ENCODE measurements at regions not wholly inside any gene's neighbourhood (a gene's known extent, or its start where the extent isn't known, plus 50 kb on each side); places are given as distances from the start of the nearest gene placed in this dataset.
"Not testable (repeated sequence)": the region's sequence is repeated elsewhere in the genome, so short reads cannot be mapped to it uniquely, and the experiment has no call there.

GRCh38 chr2:126276268-126276667 is 379.7 kb upstream of the GYPC start:
- H2BK120ac ChIP-seq (ENCODE audit: low read depth, low read length); H3K14ac ChIP-seq (ENCODE audit: low read length in 2 of 2); H3K18ac ChIP-seq (ENCODE audit: low read depth in 1 of 2, low read length in 2 of 2); H4K8ac ChIP-seq (ENCODE audit: low read length); H3K23ac ChIP-seq (ENCODE audit: low read length in 2 of 2); H3K4me1 ChIP-seq (ENCODE audit: control insufficient read depth, insufficient read depth, low read depth, low read length); DNase-seq; H2AK5ac ChIP-seq (ENCODE audit: low read length, severe bottlenecking); H3K4me3 ChIP-seq (ENCODE audit: insufficient read depth in 1 of 2, low read depth in 1 of 2, low read length in 2 of 2); H2BK5ac ChIP-seq (ENCODE audit: low read depth, low read length, poor library complexity, severe bottlenecking); H3K9ac ChIP-seq (ENCODE audit: low read length); H3K27ac ChIP-seq (ENCODE audit: low read length, poor library complexity, severe bottlenecking); H2BK12ac ChIP-seq (ENCODE audit: low read length in 2 of 2); H3K79me1 ChIP-seq (replicated peaks; ENCODE audit: low read length, poor library complexity, severe bottlenecking); H3K27me3 ChIP-seq (ENCODE audit: control insufficient read depth in 1 of 2, insufficient read depth in 1 of 2, low read length in 2 of 2); H2AFZ ChIP-seq (ENCODE audit: low read depth, low read length); H4K91ac ChIP-seq (ENCODE audit: low read length); H3K4ac ChIP-seq (ENCODE audit: low read depth in 1 of 2, low read length in 2 of 2); H3K36me3 ChIP-seq (ENCODE audit: control insufficient read depth in 1 of 2, insufficient read depth in 2 of 2, low read depth in 1 of 2, low read length in 2 of 2); H3K9me3 ChIP-seq (ENCODE audit: control insufficient read depth, low read length); H3K4me2 ChIP-seq (ENCODE audit: low read length, poor library complexity, severe bottlenecking); H2BK15ac ChIP-seq (ENCODE audit: low read depth, poor library complexity, severe bottlenecking): not testable (repeated sequence)

DNA sequence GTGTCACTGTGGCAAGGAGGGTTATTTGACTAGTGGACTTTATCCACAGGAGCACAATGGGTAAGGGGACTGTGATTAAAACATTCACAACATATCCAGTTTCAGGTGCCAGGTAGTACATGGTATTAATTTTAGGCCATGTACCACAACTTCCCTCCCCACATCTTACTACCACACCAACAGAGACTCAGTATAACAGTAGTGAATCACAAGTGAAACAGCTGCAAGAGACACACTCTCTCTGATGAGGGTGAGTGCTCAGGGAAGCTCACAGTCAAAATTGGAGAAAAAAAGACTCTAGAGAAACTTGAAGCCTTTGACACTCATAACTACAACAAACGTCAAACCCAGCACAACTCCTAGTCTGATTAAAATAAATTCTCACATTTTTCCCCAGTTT is 367.6 kb upstream of the GYPC start:
- Histone ChIP-seq H2AFZ (ENCODE audit: low read depth, low read length) (no peak overlapping the region), H3K4me1 (ENCODE audit: control insufficient read depth, insufficient read depth, low read depth, low read length) (no peaks in the 10 kb centered on the region), H3K4ac (ENCODE audit: low read depth in 1 of 2, low read length in 2 of 2) (no peak overlapping the region), H2BK15ac (ENCODE audit: low read depth, poor library complexity, severe bottlenecking) (no peak overlapping the region), H3K27me3 (ENCODE audit: control insufficient read depth in 1 of 2, insufficient read depth in 1 of 2, low read length in 2 of 2) (no peaks in the 10 kb centered on the region), H3K79me1 (replicated peaks; ENCODE audit: low read length, poor library complexity, severe bottlenecking) (no peaks in the 10 kb centered on the region), H3K4me2 (ENCODE audit: low read length, poor library complexity, severe bottlenecking) (no peak overlapping the region), H3K14ac (ENCODE audit: low read length in 2 of 2) (no peak overlapping the region), H2BK120ac (ENCODE audit: low read depth, low read length) (no peak overlapping the region), H3K9me3 (ENCODE audit: control insufficient read depth, low read length) (no peaks in the 10 kb centered on the region), H2BK5ac (ENCODE audit: low read depth, low read length, poor library complexity, severe bottlenecking) (no peak overlapping the region), H3K27ac (ENCODE audit: low read length, poor library complexity, severe bottlenecking) (no peak overlapping the region), H2BK12ac (ENCODE audit: low read length in 2 of 2) (no peak overlapping the region), H3K9ac (ENCODE audit: low read length) (no peak overlapping the region), H3K23ac (ENCODE audit: low read length in 2 of 2) (no peak overlapping the region), H3K4me3 (ENCODE audit: insufficient read depth in 1 of 2, low read depth in 1 of 2, low read length in 2 of 2) (no peak overlapping the region), H4K91ac (ENCODE audit: low read length) (no peak overlapping the region), H4K8ac (ENCODE audit: low read length) (no peak overlapping the region), H3K18ac (ENCODE audit: low read depth in 1 of 2, low read length in 2 of 2) (no peak overlapping the region), H3K36me3 (ENCODE audit: control insufficient read depth in 1 of 2, insufficient read depth in 2 of 2, low read depth in 1 of 2, low read length in 2 of 2) (no peaks in the 10 kb centered on the region), H2AK5ac (ENCODE audit: low read length, severe bottlenecking) (no peak overlapping the region)
- no peak for DNase-seq
- WGBS: 86% methylated on average over 1 of the region's 1 CpG

GRCh38 chr2:126293962-126294361 is 362.0 kb upstream of the GYPC start:
- not testable (repeated sequence) for H2BK120ac ChIP-seq (ENCODE audit: low read depth, low read length); H3K9me3 ChIP-seq (ENCODE audit: control insufficient read depth, low read length); H2BK5ac ChIP-seq (ENCODE audit: low read depth, low read length, poor library complexity, severe bottlenecking); H2BK12ac ChIP-seq (ENCODE audit: low read length in 2 of 2); DNase-seq; H4K91ac ChIP-seq (ENCODE audit: low read length); H2AFZ ChIP-seq (ENCODE audit: low read depth, low read length); H3K4me2 ChIP-seq (ENCODE audit: low read length, poor library complexity, severe bottlenecking); H3K27ac ChIP-seq (ENCODE audit: low read length, poor library complexity, severe bottlenecking); H3K4me3 ChIP-seq (ENCODE audit: insufficient read depth in 1 of 2, low read depth in 1 of 2, low read length in 2 of 2); H3K14ac ChIP-seq (ENCODE audit: low read length in 2 of 2); H3K4me1 ChIP-seq (ENCODE audit: control insufficient read depth, insufficient read depth, low read depth, low read length); H3K23ac ChIP-seq (ENCODE audit: low read length in 2 of 2); H3K4ac ChIP-seq (ENCODE audit: low read depth in 1 of 2, low read length in 2 of 2); H2AK5ac ChIP-seq (ENCODE audit: low read length, severe bottlenecking); H3K18ac ChIP-seq (ENCODE audit: low read depth in 1 of 2, low read length in 2 of 2); H3K27me3 ChIP-seq (ENCODE audit: control insufficient read depth in 1 of 2, insufficient read depth in 1 of 2, low read length in 2 of 2); H4K8ac ChIP-seq (ENCODE audit: low read length); H3K36me3 ChIP-seq (ENCODE audit: control insufficient read depth in 1 of 2, insufficient read depth in 2 of 2, low read depth in 1 of 2, low read length in 2 of 2); H2BK15ac ChIP-seq (ENCODE audit: low read depth, poor library complexity, severe bottlenecking); H3K9ac ChIP-seq (ENCODE audit: low read length); H3K79me1 ChIP-seq (replicated peaks; ENCODE audit: low read length, poor library complexity, severe bottlenecking)
- WGBS: no CpG with 5 or more reads among the region's 1 CpG

DNA sequence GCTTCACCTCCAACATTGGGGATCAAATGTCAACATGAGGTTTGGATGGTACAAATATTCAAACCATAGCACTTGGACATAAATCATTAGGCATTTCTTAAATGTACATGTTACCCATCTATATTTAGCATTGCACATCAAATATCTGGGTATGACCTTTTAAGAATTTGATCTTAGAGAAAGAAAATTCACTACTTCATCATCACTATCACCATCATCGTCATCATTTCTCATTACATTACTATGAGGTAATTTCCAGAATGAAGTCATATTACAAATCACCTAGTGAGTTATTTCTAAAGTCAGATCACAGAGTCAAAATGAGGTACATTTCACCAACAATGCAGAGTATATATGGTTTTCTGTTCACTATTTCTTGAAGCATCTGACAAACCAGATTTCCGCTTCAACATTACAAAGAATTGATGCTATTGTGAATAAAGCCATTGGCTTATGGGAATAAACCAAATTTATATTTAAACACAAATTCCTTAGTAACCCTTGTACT is 356.4 kb upstream of the GYPC start:
- Histone ChIP-seq H2AK5ac (ENCODE audit: low read length, severe bottlenecking) (no peak overlapping the region), H3K4me3 (ENCODE audit: insufficient read depth in 1 of 2, low read depth in 1 of 2, low read length in 2 of 2) (no peak overlapping the region), H2BK5ac (ENCODE audit: low read depth, low read length, poor library complexity, severe bottlenecking) (no peak overlapping the region), H3K79me1 (replicated peaks; ENCODE audit: low read length, poor library complexity, severe bottlenecking) (no peaks in the 10 kb centered on the region), H3K36me3 (ENCODE audit: control insufficient read depth in 1 of 2, insufficient read depth in 2 of 2, low read depth in 1 of 2, low read length in 2 of 2) (no peaks in the 10 kb centered on the region), H3K23ac (ENCODE audit: low read length in 2 of 2) (no peak overlapping the region), H3K27ac (ENCODE audit: low read length, poor library complexity, severe bottlenecking) (no peak overlapping the region), H3K4me1 (ENCODE audit: control insufficient read depth, insufficient read depth, low read depth, low read length) (no peaks in the 10 kb centered on the region), H3K4me2 (ENCODE audit: low read length, poor library complexity, severe bottlenecking) (no peak overlapping the region), H2BK120ac (ENCODE audit: low read depth, low read length) (no peak overlapping the region), H2AFZ (ENCODE audit: low read depth, low read length) (no peak overlapping the region), H3K4ac (ENCODE audit: low read depth in 1 of 2, low read length in 2 of 2) (no peak overlapping the region), H3K9ac (ENCODE audit: low read length) (no peak overlapping the region), H4K91ac (ENCODE audit: low read length) (no peak overlapping the region), H4K8ac (ENCODE audit: low read length) (no peak overlapping the region), H2BK15ac (ENCODE audit: low read depth, poor library complexity, severe bottlenecking) (no peak overlapping the region), H3K18ac (ENCODE audit: low read depth in 1 of 2, low read length in 2 of 2) (no peak overlapping the region), H3K14ac (ENCODE audit: low read length in 2 of 2) (no peak overlapping the region), H3K9me3 (ENCODE audit: control insufficient read depth, low read length) (no peaks in the 10 kb centered on the region), H3K27me3 (ENCODE audit: control insufficient read depth in 1 of 2, insufficient read depth in 1 of 2, low read length in 2 of 2) (no peaks in the 10 kb centered on the region), H2BK12ac (ENCODE audit: low read length in 2 of 2) (no peak overlapping the region)
- 83% methylated on average over 1 of the region's 2 CpGs for WGBS
- no peak for DNase-seq
